H9 (cell line): ENCODE measurements at regions not wholly inside any gene's neighbourhood (a gene's known extent, or its start where the extent isn't known, plus 50 kb on each side); places are given as distances from the start of the nearest gene placed in this dataset.

Experiments
- DNase-seq: peaks from one replicate; pipeline ENCODE4 v3.0.0-alpha.2; 2017
- H2AFZ ChIP-seq: one replicate; pipeline ENCODE4 v1.6.1; 2013; ENCODE audit warnings: mild to moderate bottlenecking, low read length, control low read depth, moderate library complexity
- H2AK5ac ChIP-seq: 2 replicates; pipeline ENCODE4 v1.6.1; 2013; ENCODE audit warnings: low read length, control low read depth, mixed read lengths; ENCODE audit not compliant: insufficient read length
- H2BK120ac ChIP-seq: one replicate; pipeline ENCODE4 v1.6.1; 2013; ENCODE audit warnings: low read depth, mild to moderate bottlenecking, low read length, control low read depth, inconsistent platforms; ENCODE audit not compliant: poor library complexity, severe bottlenecking
- H2BK12ac ChIP-seq: 2 replicates; pipeline ENCODE4 v1.6.1; 2013; ENCODE audit warnings: low read length, control low read depth, mixed read lengths, low read depth; ENCODE audit not compliant: insufficient read length
- H2BK15ac ChIP-seq: 2 replicates; pipeline ENCODE4 v1.6.1; 2013; ENCODE audit warnings: low read depth, low read length, control low read depth
- H2BK20ac ChIP-seq: one replicate; pipeline ENCODE4 v1.6.1; 2013; ENCODE audit warnings: low read depth, mild to moderate bottlenecking, low read length, control low read depth, inconsistent platforms; ENCODE audit not compliant: poor library complexity, severe bottlenecking
- H2BK5ac ChIP-seq: 2 replicates; pipeline ENCODE4 v1.6.1; 2013; ENCODE audit warnings: low read length, control low read depth, mixed read lengths; ENCODE audit not compliant: insufficient read length
- H3K14ac ChIP-seq: 2 replicates; pipeline ENCODE4 v1.6.1; 2013; ENCODE audit warnings: low read length, control low read depth; ENCODE audit not compliant: insufficient read depth
- H3K18ac ChIP-seq: 2 replicates; pipeline ENCODE4 v1.6.1; 2013; ENCODE audit warnings: low read depth, mild to moderate bottlenecking, mixed read lengths, low read length, control low read depth; ENCODE audit not compliant: insufficient read length
- H3K23ac ChIP-seq: 2 replicates; pipeline ENCODE4 v1.6.1; 2013; ENCODE audit warnings: low read length, control low read depth, mixed read lengths, low read depth; ENCODE audit not compliant: insufficient read length
- H3K23me2 ChIP-seq: 2 replicates; pipeline ENCODE4 v1.6.1; 2013; ENCODE audit warnings: low read depth, mild to moderate bottlenecking, mixed read lengths, low read length, control low read depth; ENCODE audit not compliant: insufficient read length, poor library complexity, severe bottlenecking
- H3K27ac ChIP-seq: 2 replicates; pipeline ENCODE4 v1.5.1; 2013; ENCODE audit warnings: low read length, control low read depth, mixed read lengths, low read depth; ENCODE audit not compliant: insufficient read length
- H3K27me3 ChIP-seq: 2 replicates; pipeline ENCODE4 v1.6.1; 2013; ENCODE audit warnings: low read length, control low read depth, inconsistent platforms; ENCODE audit not compliant: insufficient read depth
- H3K4ac ChIP-seq: 2 replicates; pipeline ENCODE4 v1.6.1; 2013; ENCODE audit warnings: low read depth, mild to moderate bottlenecking, control low read depth, inconsistent platforms, low read length, moderate library complexity
- H3K4me1 ChIP-seq: 2 replicates; pipeline ENCODE4 v1.6.1; 2013; ENCODE audit warnings: low read length, control low read depth, inconsistent platforms; ENCODE audit not compliant: insufficient read depth
- H3K4me2 ChIP-seq: 2 replicates; pipeline ENCODE4 v1.6.1; 2013; ENCODE audit warnings: low read length, control low read depth, mixed read lengths; ENCODE audit not compliant: insufficient read length, insufficient read depth
- H3K56ac ChIP-seq: 2 replicates; pipeline ENCODE4 v1.6.1; 2013; ENCODE audit warnings: low read depth, mild to moderate bottlenecking, mixed read lengths, low read length, control low read depth; ENCODE audit not compliant: insufficient read length
- H3K79me1 ChIP-seq: 2 replicates; pipeline ENCODE4 v1.6.1; 2013; ENCODE audit warnings: low read depth, mild to moderate bottlenecking, moderate library complexity, low read length, control low read depth, inconsistent platforms; ENCODE audit not compliant: insufficient read depth, poor library complexity, severe bottlenecking
- H3K79me2 ChIP-seq: 2 replicates; pipeline ENCODE4 v1.6.1; 2013; ENCODE audit warnings: low read length, control low read depth, inconsistent platforms; ENCODE audit not compliant: insufficient read depth
- H3K9ac ChIP-seq: 2 replicates; pipeline ENCODE4 v1.6.1; 2013; ENCODE audit warnings: low read length, control low read depth, mixed read lengths; ENCODE audit not compliant: insufficient read length; ENCODE audit errors: extremely low read depth
- H3K9me3 ChIP-seq: one replicate; pipeline ENCODE4 v1.6.1; 2013; ENCODE audit warnings: low read depth, low read length, inconsistent platforms; ENCODE audit not compliant: control insufficient read depth
- H3T11ph ChIP-seq: one replicate; pipeline ENCODE4 v1.6.1; 2013; ENCODE audit warnings: mild to moderate bottlenecking, low read length, control low read depth, inconsistent platforms
- H4K20me1 ChIP-seq: one replicate; pipeline ENCODE4 v1.6.1; 2013; ENCODE audit not compliant: control insufficient read depth, insufficient read length, insufficient read depth
- H4K5ac ChIP-seq: 2 replicates; pipeline ENCODE4 v1.6.1; 2013; ENCODE audit warnings: low read depth, mild to moderate bottlenecking, mixed read lengths, low read length, control low read depth; ENCODE audit not compliant: insufficient read length
- H4K8ac ChIP-seq: replicated peaks from 2 replicates; pipeline ENCODE4 v1.6.1; 2013; ENCODE audit warnings: low read length, control low read depth, mixed read lengths, low read depth; ENCODE audit not compliant: insufficient read length
- H4K91ac ChIP-seq: 2 replicates; pipeline ENCODE4 v1.6.1; 2013; ENCODE audit warnings: low read depth, mild to moderate bottlenecking, moderate library complexity, mixed read lengths, low read length, control low read depth; ENCODE audit not compliant: insufficient read length
- H3K27ac Mint-ChIP-seq, 3 experiments: 2 replicates in 2 of 3; 3 replicates in 1 of 3; pipeline ENCODE4 v1.8.0; 2020 to 2021; ENCODE audit warnings: mixed read lengths in 3 of 3, mild to moderate bottlenecking in 1 of 3, moderate library complexity in 1 of 3
- H3K27me3 Mint-ChIP-seq: 2 replicates; pipeline ENCODE4 v1.8.0; 2021; ENCODE audit warnings: low read depth, mild to moderate bottlenecking, moderate library complexity, mixed read lengths
- H3K36me3 Mint-ChIP-seq, 3 experiments: 2 replicates in 2 of 3; 3 replicates in 1 of 3; pipeline ENCODE4 v1.8.0; 2020 to 2021; ENCODE audit warnings: low read depth in 3 of 3, mixed read lengths in 3 of 3; ENCODE audit not compliant: insufficient read depth in 1 of 3
- H3K4me1 Mint-ChIP-seq, 2 experiments: 2 replicates each; pipeline ENCODE4 v1.8.0; 2020; ENCODE audit warnings: mixed read lengths in 2 of 2
- H3K4me3 Mint-ChIP-seq, 2 experiments: 2 replicates in 1 of 2; 3 replicates in 1 of 2; pipeline ENCODE4 v1.8.0; 2020 to 2021; ENCODE audit warnings: mild to moderate bottlenecking in 2 of 2, mixed read lengths in 2 of 2, moderate library complexity in 1 of 2
- H3K9me3 Mint-ChIP-seq, 2 experiments: 2 replicates in 1 of 2; 3 replicates in 1 of 2; pipeline ENCODE4 v1.8.0; 2020; ENCODE audit warnings: mild to moderate bottlenecking in 2 of 2, mixed read lengths in 2 of 2, moderate library complexity in 1 of 2
- CTCF ChIP-seq: fragments of 200-600 bp; sonication (generic); conservative IDR thresholded peaks from 3 replicates; pipeline ENCODE4 v1.8.0; 2021; ENCODE audit warnings: antibody characterized with exemption, mild to moderate bottlenecking
- WGBS: extraction: QIAGEN DNeasy Blood & Tissue Kit; methylation state at CpG from one replicate; pipeline ENCODE4 v1.1.7; 2013; ENCODE audit warnings: missing lambda C conversion rate, low lambda C conversion rate, mixed read lengths; ENCODE audit not compliant: insufficient read length; ENCODE audit errors: extremely low coverage; 5-methylcytosine and 5-hydroxymethylcytosine counted together

- Histone ChIP-seq H2BK12ac (no peak overlapping the region), H2BK5ac (no peak overlapping the region), H3K18ac (no peak overlapping the region), H2BK120ac (no peak overlapping the region), H3K9ac (no peak overlapping the region), H2AK5ac (no peak overlapping the region), H3K27me3 (no peaks in the 10 kb centered on the region), H3K9me3 (no peaks in the 10 kb centered on the region), H2BK15ac (no peak overlapping the region), H3K27ac (no peak overlapping the region), H4K8ac (no peak overlapping the region), H3K4ac (no peak overlapping the region), H3T11ph (no peak overlapping the region), H3K79me1 (no peaks in the 10 kb centered on the region), H3K79me2 (no peaks in the 10 kb centered on the region), H3K4me2 (no peak overlapping the region), H4K91ac (no peak overlapping the region), H3K23ac (no peak overlapping the region), H3K4me1 (no peaks in the 10 kb centered on the region), H4K5ac (no peak overlapping the region), H3K23me2 (no peaks in the 10 kb centered on the region), H2BK20ac (no peak overlapping the region), H3K56ac (no peak overlapping the region), H4K20me1 (no peaks in the 10 kb centered on the region), H3K14ac (no peak overlapping the region), H2AFZ (no peak overlapping the region)
- WGBS: no CpG with 5 or more reads among the region's 2 CpGs
- no peak overlapping the region for H3K4me3 Mint-ChIP-seq
- H3K27ac Mint-ChIP-seq: no peak overlapping the region
- peaks cover 3 to 9% of the 10 kb centered on the region in 2 experiments; a peak in 3 of 4 replicates for H3K4me1 Mint-ChIP-seq
- no peaks in the 10 kb centered on the region; the same call in 1 of the 2 replicates for H3K27me3 Mint-ChIP-seq
- no peak for TF ChIP-seq CTCF
- DNase-seq: no peak
- H3K36me3 Mint-ChIP-seq: peaks cover 0 to 3% (median 2%) of the 10 kb centered on the region in 3 experiments; a peak in 2 of 7 replicates
- peaks cover 34 to 66% of the 10 kb centered on the region in 2 experiments for H3K9me3 Mint-ChIP-seq
Observed at GRCh38 chr11:49316180-49316579, 107.8 kb upstream of the FOLH1 start.
